CD4-positive, alpha-beta memory T cell (primary cell): ENCODE measurements at regions not wholly inside any gene's neighbourhood (a gene's known extent, or its start where the extent isn't known, plus 50 kb on each side); places are given as distances from the start of the nearest gene placed in this dataset.
A peak's percentile ranks its signal among the peaks of the same experiment; 100 is the strongest.

Experiments used
- CTCF ChIA-PET: fragments of 350-600 bp; sonication (Branson Sonifier 250); formaldehyde crosslinking; loops from one replicate; lab custom pipeline; 2021; ENCODE audit warnings: inconsistent platforms; ENCODE audit not compliant: partially characterized antibody; lab: Charles Lee
- POLR2A ChIA-PET: fragments of 350-600 bp; sonication (Branson Sonifier 250); formaldehyde crosslinking; loops from one replicate; lab custom pipeline; 2021; ENCODE audit not compliant: partially characterized antibody; lab: Charles Lee
- DNase-seq, 5 donors: peaks; one replicate each; pipeline versions ENCODE4 v3.0.0 to v3.0.0-alpha.2; 2020 to 2022; ENCODE audit warnings: mixed read lengths in 1 of 5
- H3K27ac ChIP-seq: one replicate; pipeline ENCODE4 v1.7.0; 2013; ENCODE audit warnings: low read depth, low read length
- H3K27me3 ChIP-seq: 2 replicates; pipeline ENCODE4 v1.7.0; 2013; ENCODE audit warnings: mild to moderate bottlenecking, low read length, moderate library complexity; ENCODE audit not compliant: insufficient read depth
- H3K36me3 ChIP-seq: 2 replicates; pipeline ENCODE4 v1.7.0; 2013; ENCODE audit warnings: mild to moderate bottlenecking, low read length, moderate library complexity; ENCODE audit not compliant: insufficient read depth
- H3K4me1 ChIP-seq: 2 replicates; pipeline ENCODE4 v1.7.0; 2013; ENCODE audit warnings: mild to moderate bottlenecking, low read length, moderate library complexity; ENCODE audit not compliant: insufficient read depth
- H3K4me3 ChIP-seq, 2 donors: one replicate each; pipeline ENCODE4 v1.7.0; 2013; ENCODE audit warnings: low read length in 2 of 2, mild to moderate bottlenecking in 1 of 2
- H3K9me3 ChIP-seq, 2 donors: one replicate each; pipeline ENCODE4 v1.7.0; 2013; ENCODE audit warnings: low read length in 2 of 2, control low read depth in 1 of 2; ENCODE audit not compliant: control insufficient read depth in 1 of 2
- H3K27ac Mint-ChIP-seq, 7 donors: one replicate each; pipeline ENCODE4 v1.8.0; 2020 to 2021; ENCODE audit warnings: mixed read lengths in 7 of 7, mild to moderate bottlenecking in 6 of 7, inconsistent platforms in 3 of 7, moderate library complexity in 3 of 7
- H3K27me3 Mint-ChIP-seq, 2 donors: one replicate each; pipeline ENCODE4 v1.8.0; 2020 to 2021; ENCODE audit warnings: mixed read lengths in 2 of 2
- H3K36me3 Mint-ChIP-seq, 2 donors: one replicate each; pipeline ENCODE4 v1.8.0; 2020 to 2021; ENCODE audit warnings: mixed read lengths in 2 of 2, inconsistent platforms in 1 of 2, mild to moderate bottlenecking in 1 of 2
- H3K4me1 Mint-ChIP-seq, 4 donors: one replicate each; pipeline ENCODE4 v1.8.0; 2020 to 2021; ENCODE audit warnings: mixed read lengths in 4 of 4, mild to moderate bottlenecking in 1 of 4
- H3K4me3 Mint-ChIP-seq, 8 donors: one replicate each; pipeline ENCODE4 v1.8.0; 2020 to 2021; ENCODE audit warnings: mixed read lengths in 8 of 8, mild to moderate bottlenecking in 7 of 8, moderate library complexity in 6 of 8, inconsistent platforms in 3 of 8
- H3K9me3 Mint-ChIP-seq, 8 donors: one replicate each; pipeline ENCODE4 v1.8.0; 2020 to 2021; ENCODE audit warnings: mixed read lengths in 8 of 8, mild to moderate bottlenecking in 5 of 8, inconsistent platforms in 3 of 8, moderate library complexity in 1 of 8
- intact Hi-C: fragments of 100-400 bp; cut with micrococcal nuclease; formaldehyde crosslinking; loops from one replicate; pipeline ENCODE4 v1.15.1; 2023

GRCh38 chr5:124591583-124591982 is 154.9 kb downstream of the ZNF608 start:
- no peaks in the 10 kb centered on the region for H3K4me1 ChIP-seq
- no peaks in the 10 kb centered on the region for H3K9me3 ChIP-seq
- no peaks in the 10 kb centered on the region for H3K4me1 Mint-ChIP-seq
- no peak overlapping the region for H3K4me3 Mint-ChIP-seq
- H3K27ac Mint-ChIP-seq, result no peak overlapping the region
- H3K27ac ChIP-seq, result no peak overlapping the region
- H3K36me3 Mint-ChIP-seq, result no peaks in the 10 kb centered on the region
- intact Hi-C loops, result no loop called here
- no peak overlapping the region for H3K4me3 ChIP-seq
- H3K36me3 ChIP-seq, result no peaks in the 10 kb centered on the region
- DNase-seq, result no peak
- peaks cover 0 to under 1% of the 10 kb centered on the region in 2 donors for H3K27me3 Mint-ChIP-seq
- peaks cover 0 to 3% (median 0%) of the 10 kb centered on the region in 8 donors for H3K9me3 Mint-ChIP-seq
- H3K27me3 ChIP-seq, result no peaks in the 10 kb centered on the region
- CTCF ChIA-PET, result no interaction called here
- POLR2A ChIA-PET, result no interaction called here

- intact Hi-C loops, result no loop called here
- Mint-ChIP-seq H3K27ac (no peak overlapping the region), H3K27me3 (no peaks in the 10 kb centered on the region), H3K9me3 (peaks cover 0 to 3% (median 0%) of the 10 kb centered on the region in 8 donors), H3K4me1 (no peaks in the 10 kb centered on the region), H3K4me3 (no peak overlapping the region), H3K36me3 (no peaks in the 10 kb centered on the region)
- Histone ChIP-seq H3K4me1 (no peaks in the 10 kb centered on the region), H3K27ac (no peak overlapping the region), H3K27me3 (no peaks in the 10 kb centered on the region), H3K36me3 (no peaks in the 10 kb centered on the region), H3K4me3 (no peak overlapping the region), H3K9me3 (no peaks in the 10 kb centered on the region)
- DNase-seq, result no peak
- ChIA-PET POLR2A (no interaction called here), CTCF (no interaction called here)
Observed at GRCh38 chr5:124590686-124591085, 155.8 kb downstream of the ZNF608 start.

- Mint-ChIP-seq H3K4me1 (peaks cover 9 to 16% (median 12%) of the 10 kb centered on the region in 4 donors), H3K27me3 (no peaks in the 10 kb centered on the region), H3K9me3 (peaks cover 0 to 3% (median 0%) of the 10 kb centered on the region in 8 donors), H3K4me3 (no peak overlapping the region), H3K27ac (peak overlapping the region in 1 of 7 donors; percentile 9), H3K36me3 (no peaks in the 10 kb centered on the region)
- Histone ChIP-seq H3K36me3 (no peaks in the 10 kb centered on the region), H3K27ac (no peak overlapping the region), H3K4me3 (no peak overlapping the region), H3K9me3 (no peaks in the 10 kb centered on the region), H3K27me3 (no peaks in the 10 kb centered on the region), H3K4me1 (no peaks in the 10 kb centered on the region)
- ChIA-PET CTCF (no interaction called here), POLR2A (no interaction called here)
- intact Hi-C loops, result no loop called here
- DNase-seq, result no peak
Observed at GRCh38 chr5:124587280-124587679, 159.2 kb downstream of the ZNF608 start.

- Histone ChIP-seq H3K4me1 (no peaks in the 10 kb centered on the region), H3K9me3 (no peaks in the 10 kb centered on the region), H3K4me3 (no peak overlapping the region), H3K27me3 (no peaks in the 10 kb centered on the region), H3K27ac (no peak overlapping the region), H3K36me3 (no peaks in the 10 kb centered on the region)
- intact Hi-C loops, result no loop called here
- no peak overlapping the region for H3K27ac Mint-ChIP-seq
- no peaks in the 10 kb centered on the region for H3K27me3 Mint-ChIP-seq
- no peaks in the 10 kb centered on the region for H3K36me3 Mint-ChIP-seq
- no peak overlapping the region for H3K4me3 Mint-ChIP-seq
- peaks cover 9 to 16% (median 12%) of the 10 kb centered on the region in 4 donors for H3K4me1 Mint-ChIP-seq
- ChIA-PET CTCF (interaction anchor here (0.6 kb wide), 1 partner anchor 12 kb away, joined by 3 read pairs; no protein-coding TSS in a partner anchor), POLR2A (no interaction called here)
- no peaks in the 10 kb centered on the region for H3K9me3 Mint-ChIP-seq
- DNase-seq, result no peak
Observed at GRCh38 chr5:124584991-124585715, 161.3 kb downstream of the ZNF608 start.

GRCh38 chr5:124583469-124584350 is 162.7 kb downstream of the ZNF608 start:
- CTCF ChIA-PET, result no interaction called here
- DNase-seq, result peak in 4 of 5 donors; percentile 6 to 25 (median 19)
- H3K36me3 Mint-ChIP-seq, result no peaks in the 10 kb centered on the region
- peak overlapping the region in 5 of 7 donors; percentile 13 to 44 (median 39) for H3K27ac Mint-ChIP-seq
- Histone ChIP-seq H3K36me3 (no peaks in the 10 kb centered on the region), H3K27ac (no peak overlapping the region), H3K9me3 (no peaks in the 10 kb centered on the region), H3K4me1 (no peaks in the 10 kb centered on the region), H3K4me3 (no peak overlapping the region), H3K27me3 (no peaks in the 10 kb centered on the region)
- H3K4me1 Mint-ChIP-seq, result peaks cover 9 to 16% (median 12%) of the 10 kb centered on the region in 4 donors
- POLR2A ChIA-PET, result no interaction called here
- intact Hi-C loops, result no loop called here
- no peaks in the 10 kb centered on the region for H3K27me3 Mint-ChIP-seq
- H3K9me3 Mint-ChIP-seq, result no peaks in the 10 kb centered on the region
- H3K4me3 Mint-ChIP-seq, result peak overlapping the region in 7 of 8 donors; percentile 2 to 55 (median 25)

GRCh38 chr5:124582561-124582840 is 163.9 kb downstream of the ZNF608 start:
- Mint-ChIP-seq H3K36me3 (no peaks in the 10 kb centered on the region), H3K9me3 (no peaks in the 10 kb centered on the region), H3K4me3 (no peak overlapping the region), H3K4me1 (peaks cover 9 to 16% (median 12%) of the 10 kb centered on the region in 4 donors), H3K27ac (no peak overlapping the region), H3K27me3 (no peaks in the 10 kb centered on the region)
- no peak for DNase-seq
- intact Hi-C loops, result no loop called here
- POLR2A ChIA-PET, result no interaction called here
- Histone ChIP-seq H3K4me1 (no peaks in the 10 kb centered on the region), H3K36me3 (no peaks in the 10 kb centered on the region), H3K4me3 (no peak overlapping the region), H3K27ac (no peak overlapping the region), H3K9me3 (no peaks in the 10 kb centered on the region), H3K27me3 (no peaks in the 10 kb centered on the region)
- CTCF ChIA-PET, result no interaction called here

- no peaks in the 10 kb centered on the region for H3K36me3 Mint-ChIP-seq
- Histone ChIP-seq H3K9me3 (no peaks in the 10 kb centered on the region), H3K4me3 (no peak overlapping the region), H3K27me3 (no peaks in the 10 kb centered on the region), H3K27ac (no peak overlapping the region), H3K4me1 (no peaks in the 10 kb centered on the region), H3K36me3 (no peaks in the 10 kb centered on the region)
- intact Hi-C loops, result no loop called here
- peaks cover 9 to 16% (median 12%) of the 10 kb centered on the region in 4 donors for H3K4me1 Mint-ChIP-seq
- no peak overlapping the region for H3K27ac Mint-ChIP-seq
- no peaks in the 10 kb centered on the region for H3K9me3 Mint-ChIP-seq
- CTCF ChIA-PET, result no interaction called here
- no peak for DNase-seq
- H3K27me3 Mint-ChIP-seq, result no peaks in the 10 kb centered on the region
- no peak overlapping the region for H3K4me3 Mint-ChIP-seq
- POLR2A ChIA-PET, result no interaction called here
Observed at GRCh38 chr5:124581738-124582560, 164.5 kb downstream of the ZNF608 start.
